ENCODE measurements at regions not wholly inside any gene's neighbourhood (a gene's known extent, or its start where the extent isn't known, plus 50 kb on each side); places are given as distances from the start of the nearest gene placed in this dataset.
"Not testable (repeated sequence)": the region's sequence is repeated elsewhere in the genome, so short reads cannot be mapped to it uniquely, and the experiment has no call there.

- no peak for TF ChIP-seq REST (IDR thresholded peaks at IDR 0.05)
- no peak for TF ChIP-seq FOXA2 (IDR thresholded peaks at IDR 0.05)
- TF ChIP-seq SP1 (IDR thresholded peaks at IDR 0.05) = no peak
- TF ChIP-seq GABPA (IDR thresholded peaks at IDR 0.05 in 1 of 2, conservative IDR thresholded peaks at IDR 0.05 in 1 of 2) = no peak
- TF ChIP-seq NR2F2 (IDR thresholded peaks at IDR 0.05) = no peak
Measured at GRCh38 chr6:118718297-118718696, 66.9 kb upstream of the CEP85L start (continued).

GRCh38 chr6:118717106-118717505 is 65.7 kb upstream of the CEP85L start:
- no peak for TF ChIP-seq ATF3 (IDR thresholded peaks at IDR 0.05)
- TF ChIP-seq TAF1 (conservative IDR thresholded peaks at IDR 0.05) = no peak
- TF ChIP-seq RXRA (IDR thresholded peaks at IDR 0.05) = no peak
- no peak for TF ChIP-seq EGR1 (IDR thresholded peaks at IDR 0.05; ENCODE audit: low read depth in 2 of 2)
- TF ChIP-seq HNF4A (conservative IDR thresholded peaks at IDR 0.05) = no peak
- no peak for TF ChIP-seq SP1 (IDR thresholded peaks at IDR 0.05)
- no peak for TF ChIP-seq CTCF (IDR thresholded peaks at IDR 0.05; ENCODE audit: low read depth, low read length, missing input control)
- no peak for TF ChIP-seq GABPA (IDR thresholded peaks at IDR 0.05 in 1 of 2, conservative IDR thresholded peaks at IDR 0.05 in 1 of 2)
- no peak for TF ChIP-seq JUND (IDR thresholded peaks at IDR 0.05)
- TF ChIP-seq FOXA2 (IDR thresholded peaks at IDR 0.05) = no peak
- no peak for TF ChIP-seq NR2F2 (IDR thresholded peaks at IDR 0.05)
- no peak for TF ChIP-seq ZBTB33 (IDR thresholded peaks at IDR 0.05)
- no peak for TF ChIP-seq RAD21 (IDR thresholded peaks at IDR 0.05)
- TF ChIP-seq REST (IDR thresholded peaks at IDR 0.05) = no peak
- H3K4me3 ChIP-seq (ENCODE audit: low read depth in 1 of 3, low read length in 3 of 3) = no peak overlapping the region
- H3K4me1 ChIP-seq (ENCODE audit: control insufficient read depth in 4 of 4, insufficient read depth in 4 of 4, low read length in 3 of 4) = no peaks in the 10 kb centered on the region
- no peak for DNase-seq (ENCODE audit: low spot score)
- no peak overlapping the region for H3K9ac ChIP-seq (ENCODE audit: low read depth in 1 of 2, low read length in 2 of 2)
- H3K27ac ChIP-seq (ENCODE audit: low read depth in 1 of 2, low read length in 2 of 2) = no peak overlapping the region
- no peaks in the 10 kb centered on the region for H3K27me3 ChIP-seq (ENCODE audit: control insufficient read depth in 4 of 4, insufficient read depth in 4 of 4, low read length in 3 of 4)
- H3K36me3 ChIP-seq (ENCODE audit: control insufficient read depth in 4 of 4, insufficient read depth in 3 of 4, low read depth in 1 of 4, low read length in 3 of 4) = no peaks in the 10 kb centered on the region
- no peaks in the 10 kb centered on the region for H3K9me3 ChIP-seq (ENCODE audit: control insufficient read depth in 4 of 4, low read length in 3 of 4)
- 95% methylated on average over 13 of the region's 13 CpGs for WGBS

- DNase-seq (ENCODE audit: low spot score); H3K9ac ChIP-seq (ENCODE audit: low read depth in 1 of 2, low read length in 2 of 2); H3K27ac ChIP-seq (ENCODE audit: low read depth in 1 of 2, low read length in 2 of 2); H3K4me1 ChIP-seq (ENCODE audit: control insufficient read depth in 4 of 4, insufficient read depth in 4 of 4, low read length in 3 of 4); H3K27me3 ChIP-seq (ENCODE audit: control insufficient read depth in 4 of 4, insufficient read depth in 4 of 4, low read length in 3 of 4); H3K4me3 ChIP-seq (ENCODE audit: low read depth in 1 of 3, low read length in 3 of 3); H3K36me3 ChIP-seq (ENCODE audit: control insufficient read depth in 4 of 4, insufficient read depth in 3 of 4, low read depth in 1 of 4, low read length in 3 of 4); H3K9me3 ChIP-seq (ENCODE audit: control insufficient read depth in 4 of 4, low read length in 3 of 4): not testable (repeated sequence)
- WGBS = 96% methylated on average over 5 of the region's 5 CpGs
Measured at GRCh38 chr6:118715907-118716306, 64.5 kb upstream of the CEP85L start.

Measured in liver (tissue), 8 donors.